GM18519 (cell line): ENCODE measurements at regions not wholly inside any gene's neighbourhood (a gene's known extent, or its start where the extent isn't known, plus 50 kb on each side); places are given as distances from the start of the nearest gene placed in this dataset.
A peak's percentile ranks its signal among the peaks of the same experiment; 100 is the strongest.

ENCODE experiments used
- ATAC-seq: cut with Tn5 transposase; IDR thresholded peaks from one replicate; pipeline ENCODE4 v1.9.1; 2021; ENCODE audit warnings: mild to moderate bottlenecking, moderate library complexity; ENCODE audit not compliant: unreplicated experiment, low FRiP score

DNA sequence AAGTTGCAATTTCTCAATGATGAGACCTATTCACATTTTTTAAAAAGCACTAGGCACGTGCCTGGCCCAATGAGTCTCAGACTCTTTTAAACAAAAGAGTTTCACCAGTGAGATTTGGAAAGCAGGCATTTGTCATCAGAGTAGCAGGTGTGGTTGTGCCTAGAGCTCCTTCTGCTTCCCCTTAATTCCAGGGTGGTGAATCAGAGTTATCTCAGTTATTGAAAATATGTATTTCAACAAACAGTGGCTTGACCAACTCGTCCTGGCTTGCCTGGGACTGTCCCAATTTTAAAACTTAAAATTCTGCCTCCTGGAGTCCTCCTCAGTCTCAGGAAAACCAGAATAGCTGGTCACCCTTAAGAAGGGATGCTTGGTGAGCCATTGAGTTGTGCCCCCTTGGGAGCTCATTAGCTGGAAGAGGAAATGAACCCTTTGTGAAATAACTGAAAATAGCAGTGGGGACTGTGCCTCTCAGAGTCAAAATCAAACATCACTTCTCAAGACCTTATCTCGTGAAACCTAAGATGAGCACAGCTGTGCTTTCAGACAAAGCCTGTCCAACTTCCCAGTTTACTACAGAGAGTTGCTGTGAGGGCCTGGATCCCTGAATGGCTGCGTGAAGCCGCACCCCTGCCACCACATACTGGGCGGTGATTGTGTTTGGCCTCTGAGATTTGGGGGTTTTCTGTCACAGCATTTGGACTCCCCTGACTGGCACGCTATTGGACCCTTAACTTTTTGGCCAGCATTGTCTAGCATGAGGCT, 116.3 kb downstream of the ANKRD60 start:
- peak; percentile 47 for ATAC-seq

GRCh38 chr20:58111310-58112016, 117.0 kb downstream of the ANKRD60 start:
- ATAC-seq: no peak

- ATAC-seq: no peak
Measured at GRCh38 chr20:58109918-58110635, 118.4 kb downstream of the ANKRD60 start.

DNA sequence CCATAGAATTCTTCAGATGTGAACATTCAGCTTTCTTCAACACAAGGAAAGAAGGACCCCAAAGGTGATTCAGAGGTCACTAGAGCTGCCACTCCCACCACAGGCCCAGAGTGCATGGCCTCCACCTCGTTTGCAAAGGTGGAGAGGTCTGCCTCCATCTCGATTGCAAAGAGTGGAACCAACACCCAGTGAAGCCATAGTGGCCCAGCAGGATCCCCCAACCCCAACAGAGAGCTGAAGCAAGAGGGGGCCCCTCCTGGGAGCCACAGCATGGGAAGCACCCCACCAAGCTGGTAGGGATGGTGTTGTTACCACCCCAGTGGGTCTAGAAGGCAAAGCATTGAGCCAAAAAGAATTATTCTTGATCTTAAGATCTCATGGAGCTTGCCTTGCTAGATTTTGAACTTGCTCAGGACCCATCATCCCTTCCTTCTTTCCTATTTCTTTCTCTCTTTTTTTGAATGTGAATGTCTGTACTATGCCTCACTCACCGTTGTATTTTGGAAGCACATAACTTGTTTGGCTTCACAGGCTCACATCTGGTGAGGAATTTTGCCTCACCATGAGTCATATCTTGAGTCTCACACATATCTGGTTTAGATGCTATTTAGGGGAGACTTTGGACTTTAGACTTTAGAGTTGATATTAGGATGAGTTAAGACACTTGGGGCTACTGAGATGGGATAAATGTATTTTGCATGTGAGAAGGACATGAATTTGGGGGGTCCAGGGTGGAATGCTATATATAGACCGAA, 119.2 kb downstream of the ANKRD60 start:
- ATAC-seq: no peak

DNA sequence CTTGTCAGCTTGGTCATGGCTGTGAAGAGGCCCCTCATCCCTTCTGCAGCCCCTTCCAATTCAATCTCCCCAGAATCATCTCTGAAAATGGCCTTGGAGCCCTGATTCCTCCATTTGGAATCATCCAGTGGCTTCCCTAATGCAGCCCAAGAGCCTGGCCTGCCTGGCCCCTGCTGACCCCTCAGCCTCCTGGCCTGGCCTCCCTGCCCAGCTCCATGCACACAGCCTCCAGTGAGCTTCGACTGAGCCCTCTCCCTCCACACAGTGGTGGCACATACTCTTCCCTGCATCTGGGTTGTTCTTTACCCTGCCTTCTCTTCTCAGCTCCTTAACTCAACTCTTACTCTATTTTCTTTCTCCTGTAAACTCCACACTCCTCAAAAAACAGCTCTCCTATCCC, 120.9 kb downstream of the ANKRD60 start:
- ATAC-seq: no peak

DNA sequence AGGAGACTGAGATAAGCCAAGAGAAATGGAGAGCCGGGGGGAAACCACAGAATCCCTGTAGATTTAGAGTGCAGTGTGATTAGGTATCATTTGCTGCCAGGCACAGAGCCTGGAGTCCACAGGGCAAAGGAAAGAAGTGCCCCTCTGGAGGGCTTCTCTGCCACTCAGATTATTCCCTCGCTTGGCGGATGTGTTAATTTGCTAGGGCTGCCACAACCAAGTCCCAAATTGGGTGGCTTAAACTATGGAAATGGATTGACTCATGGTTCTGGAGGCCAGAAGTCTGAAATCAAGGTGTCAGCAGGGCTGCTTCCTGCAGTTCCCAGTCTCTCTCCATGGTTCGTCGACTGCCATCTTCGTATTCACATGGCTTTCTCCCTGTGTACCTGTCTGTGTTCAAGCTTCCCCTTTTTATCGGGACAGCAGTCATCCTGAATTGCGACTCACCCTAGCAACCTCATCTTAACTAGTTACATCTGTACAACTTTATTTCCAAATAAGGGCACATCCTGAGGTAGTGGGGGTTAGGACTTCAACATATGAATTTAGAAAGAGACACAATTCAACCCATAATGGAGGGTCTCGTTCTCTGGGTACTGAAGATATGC, 122.2 kb downstream of the ANKRD60 start:
- no peak for ATAC-seq

DNA sequence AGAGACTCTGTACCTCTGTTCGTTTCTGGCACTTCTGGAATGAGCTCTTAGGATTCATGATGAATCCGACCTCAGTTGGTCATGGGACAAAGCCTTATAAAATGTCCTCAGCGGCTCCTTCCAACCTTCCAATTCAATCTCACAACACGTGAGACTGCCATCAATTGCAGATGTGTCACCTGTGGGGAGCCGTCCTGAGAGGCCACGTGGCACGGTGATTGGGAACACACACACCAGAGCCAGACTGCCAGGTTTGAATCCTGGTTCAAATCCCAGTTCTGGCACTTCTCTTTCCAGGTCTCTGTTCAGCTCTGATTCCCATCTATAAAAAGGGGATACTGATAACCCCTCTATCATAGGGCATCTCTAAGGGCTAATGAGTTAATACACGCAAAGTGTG, 124.5 kb downstream of the ANKRD60 start:
- no peak for ATAC-seq

- no peak for ATAC-seq
Measured at GRCh38 chr20:58103517-58103904, 124.9 kb downstream of the ANKRD60 start.

DNA sequence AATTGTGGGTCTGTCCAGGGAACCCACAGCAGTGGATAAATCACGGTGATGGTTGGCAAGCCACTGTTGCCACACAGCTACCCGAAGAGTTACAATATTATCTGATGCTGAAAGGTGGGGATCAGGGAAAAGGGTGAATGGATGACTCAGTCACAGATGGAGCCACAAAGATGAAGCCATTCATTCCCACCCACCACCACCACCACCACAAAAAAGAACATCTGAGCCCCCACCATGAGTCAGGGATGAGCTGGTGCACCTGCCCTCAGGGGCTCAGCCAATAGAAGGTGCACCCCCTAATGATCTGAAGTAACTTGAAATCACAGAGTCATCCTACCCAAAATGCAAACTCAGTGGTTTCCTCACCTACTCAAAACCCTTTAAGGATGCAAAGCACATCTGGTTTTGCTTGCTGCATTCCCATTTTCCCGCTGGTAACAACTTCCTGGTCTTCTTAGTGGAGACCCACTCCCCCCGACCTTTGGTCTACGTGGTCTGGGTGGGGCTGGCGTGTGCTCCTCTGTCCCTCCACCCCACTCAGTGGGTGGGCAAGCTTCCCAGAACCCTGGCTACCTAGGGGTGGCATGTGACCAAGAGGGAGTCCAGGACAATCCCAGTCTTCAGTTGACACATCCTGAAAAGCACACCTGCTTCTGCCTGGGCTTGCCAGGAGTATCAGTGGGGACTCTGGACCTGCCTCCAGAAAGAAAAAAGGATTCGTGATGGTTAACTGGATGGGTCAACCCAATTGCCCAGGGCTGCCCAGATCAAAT, 125.5 kb downstream of the ANKRD60 start:
- no peak for ATAC-seq

DNA sequence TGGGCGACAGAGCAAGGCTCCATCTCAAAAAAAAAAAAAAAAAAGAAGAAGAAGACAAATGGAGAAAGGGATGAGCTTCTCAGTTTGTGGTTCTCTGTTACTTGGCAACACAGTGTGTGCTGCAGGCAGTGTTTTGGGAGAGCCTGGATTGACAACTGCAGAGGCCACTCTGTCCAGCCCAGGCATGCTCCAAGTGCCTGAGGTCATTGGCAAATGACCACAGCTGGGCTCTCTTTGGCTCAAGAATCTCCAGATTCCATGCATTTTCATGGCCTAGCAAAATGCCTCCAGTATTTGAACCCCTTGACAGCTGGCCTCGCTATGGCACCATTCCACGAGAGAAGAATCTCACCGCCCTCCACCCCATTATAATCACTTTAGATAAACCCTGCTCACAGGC, 126.2 kb downstream of the ANKRD60 start:
- no peak for ATAC-seq

DNA sequence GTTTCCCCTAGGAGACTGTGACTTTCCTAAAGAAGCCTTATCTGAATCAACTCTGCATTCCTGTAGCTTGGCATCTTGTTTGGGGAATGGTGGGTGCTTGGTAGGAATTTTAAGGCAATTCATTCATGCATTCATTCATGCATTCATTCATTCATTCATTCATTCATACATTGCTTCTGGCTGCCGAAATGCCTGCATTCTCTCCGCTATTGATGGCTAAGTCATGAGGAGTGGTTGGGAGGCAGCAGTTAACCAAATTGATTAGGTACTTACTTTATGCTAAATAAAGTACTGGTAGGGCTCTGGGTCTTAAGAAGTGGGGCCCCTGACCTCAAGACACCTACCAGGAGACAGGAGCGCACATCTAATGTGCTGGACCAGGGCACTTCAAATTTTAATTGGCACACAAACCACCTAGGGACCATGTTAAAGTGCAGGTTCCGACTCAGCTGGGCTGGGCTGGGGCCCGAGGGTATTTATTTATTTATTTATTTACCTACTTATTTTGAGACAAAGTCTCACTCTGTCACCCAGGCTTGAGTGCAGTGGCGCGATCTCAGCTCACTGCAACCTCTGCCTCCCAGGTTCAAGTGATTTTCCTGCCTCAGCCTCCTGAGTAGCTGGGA, 127.6 kb downstream of the ANKRD60 start:
- ATAC-seq: no peak

DNA sequence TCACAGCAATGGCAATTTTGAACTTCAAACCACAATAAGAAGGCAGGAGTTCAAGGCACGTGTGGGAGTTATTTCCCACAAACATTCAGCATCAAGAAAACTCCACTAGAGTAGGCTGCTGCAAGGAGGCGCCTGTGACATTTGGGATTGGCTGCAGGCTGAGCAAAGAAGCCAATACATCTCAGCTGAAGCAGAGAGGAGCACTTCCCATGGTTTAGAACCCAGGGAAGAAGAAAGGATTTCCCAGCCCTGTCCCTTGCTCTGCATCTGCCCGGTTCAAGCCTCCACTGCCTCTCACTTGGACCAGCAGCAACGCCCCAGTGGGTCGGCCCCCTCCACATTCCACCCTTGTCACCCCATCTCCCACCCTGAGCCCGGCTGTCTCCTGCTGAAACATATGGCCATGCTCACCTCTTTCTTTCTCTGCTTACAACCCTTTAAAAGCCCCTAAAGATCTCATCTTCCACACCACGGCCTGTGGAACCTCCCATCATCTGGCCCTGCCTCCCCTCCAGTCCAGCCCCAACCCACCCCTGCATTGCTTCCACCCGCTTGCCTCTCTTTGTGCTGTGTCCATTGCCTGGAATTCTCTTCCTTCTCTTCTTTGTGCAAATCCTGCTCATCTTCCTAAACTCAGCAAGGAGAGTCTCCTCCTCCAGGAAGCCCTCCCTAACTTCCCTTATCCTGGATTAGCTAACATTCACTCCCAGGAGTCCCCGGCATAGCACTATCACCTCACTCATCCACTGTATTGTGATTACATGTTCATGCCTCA, 128.3 kb downstream of the ANKRD60 start:
- ATAC-seq: no peak

DNA sequence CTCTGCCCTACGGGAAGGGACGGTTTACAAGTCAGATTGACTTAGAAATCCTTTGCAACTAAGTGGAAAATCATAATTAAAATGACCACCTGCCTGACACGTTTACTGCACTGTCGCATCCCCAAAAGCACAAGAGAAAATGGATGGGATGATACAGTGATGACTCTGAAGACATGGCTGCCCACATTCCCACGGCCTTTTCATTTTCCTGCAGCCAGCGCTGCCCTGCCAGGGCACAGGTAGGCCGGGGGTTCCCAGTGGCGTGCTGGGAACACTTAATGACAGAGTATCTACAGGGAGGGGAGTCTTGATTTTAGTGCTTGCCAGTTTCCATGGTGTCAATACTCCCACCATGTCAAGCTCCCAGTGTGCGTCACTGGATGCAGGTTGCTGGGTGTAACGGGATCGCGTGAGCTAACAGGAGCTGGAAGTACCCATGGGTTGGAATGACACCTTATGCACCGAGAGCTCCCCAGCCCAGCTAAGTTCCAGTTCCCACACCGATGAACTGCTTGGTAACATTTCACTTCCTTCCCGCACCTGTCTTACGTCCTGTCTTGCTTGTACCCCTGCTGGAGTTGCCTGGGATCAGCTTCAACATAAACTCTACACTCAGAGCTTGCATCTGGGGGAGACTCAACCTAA, 129.0 kb downstream of the ANKRD60 start:
- no peak for ATAC-seq

DNA sequence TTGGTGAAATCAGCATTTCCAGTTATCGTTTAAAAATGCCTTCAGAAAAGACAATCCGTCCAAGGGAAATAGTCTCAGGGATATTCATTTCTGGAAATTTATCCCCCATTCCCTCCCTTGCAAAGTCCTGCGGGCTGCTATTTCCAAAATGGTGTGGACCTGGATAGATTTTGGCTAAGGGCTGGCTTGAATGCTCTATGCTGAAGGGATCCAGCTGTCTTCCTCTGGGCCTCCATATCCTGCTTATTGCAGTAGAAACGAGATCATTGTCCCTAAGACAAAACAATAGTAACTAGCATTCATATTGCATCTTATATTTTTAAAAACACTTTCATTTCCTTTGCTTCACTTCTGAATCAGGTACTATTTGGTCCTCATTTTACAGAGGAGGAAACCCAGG, 129.9 kb downstream of the ANKRD60 start:
- no peak for ATAC-seq

DNA sequence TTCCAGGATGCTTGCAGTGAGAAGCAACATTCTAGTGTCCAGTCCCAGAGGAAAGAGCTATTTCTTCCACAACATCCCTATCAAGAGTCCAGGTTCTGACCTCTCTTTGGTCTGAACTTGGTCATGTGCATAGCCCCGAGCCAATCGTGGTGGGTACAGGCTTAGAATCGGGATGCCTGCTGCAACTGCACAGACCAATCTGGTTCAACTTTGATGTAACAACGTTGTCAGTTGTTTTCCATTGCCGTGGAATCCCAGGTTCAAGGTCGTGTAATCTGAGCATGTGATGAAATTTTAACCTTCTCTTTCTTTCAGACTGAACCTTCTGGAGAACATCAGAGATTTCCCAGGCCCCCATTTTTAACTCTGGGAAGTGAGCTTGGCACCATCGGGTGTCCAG, 130.5 kb downstream of the ANKRD60 start:
- no peak for ATAC-seq

- ATAC-seq: no peak
Measured at GRCh38 chr20:58097429-58097828, 131.0 kb downstream of the ANKRD60 start.

- ATAC-seq: no peak
Measured at GRCh38 chr20:58096880-58097423, 131.5 kb downstream of the ANKRD60 start.

DNA sequence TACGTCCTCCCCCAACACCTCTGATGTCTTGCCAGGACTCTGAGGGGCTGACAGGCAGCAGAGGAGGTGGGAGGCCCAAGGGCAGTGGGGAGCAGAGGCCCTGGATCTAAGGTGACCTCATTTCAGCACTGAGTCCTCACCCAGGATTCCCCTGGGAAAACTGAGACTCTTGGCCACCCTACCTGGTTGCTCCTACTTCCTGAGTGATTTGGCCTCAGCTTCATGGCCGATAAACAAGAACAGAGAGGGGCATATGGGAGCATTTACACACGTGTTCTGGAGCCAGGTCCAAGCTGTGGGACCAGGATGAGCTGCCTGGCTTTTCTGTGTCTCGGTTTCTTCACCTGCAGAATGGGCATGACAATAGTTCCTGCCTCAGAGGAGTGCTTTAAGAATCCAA, 133.8 kb downstream of the ANKRD60 start:
- ATAC-seq: no peak
